Left lung (tissue), 4 donors: ENCODE measurements at regions not wholly inside any gene's neighbourhood (a gene's known extent, or its start where the extent isn't known, plus 50 kb on each side); places are given as distances from the start of the nearest gene placed in this dataset.

ENCODE experiments used
- ATAC-seq: fragments of 200-7000 bp; cut with Tn5 transposase; one replicate; pipeline ENCODE4 v1.9.1; 2020; ENCODE audit warnings: moderate library complexity
- DNase-seq, 4 donors: peaks; one replicate each; pipeline ENCODE4 v3.0.0-alpha.2; 2013 to 2020
- H3K27ac ChIP-seq, 2 donors: fragments of 200-600 bp; sonication (generic) in 1 of 2; one replicate each; pipeline versions ENCODE4 v1.5.0 to v1.8.0; 2020 to 2021
- H3K27me3 ChIP-seq, 2 donors: fragments of 200-600 bp; sonication (generic) in 1 of 2; one replicate each; pipeline versions ENCODE4 v1.5.0 to v1.8.0; 2020 to 2021
- H3K36me3 ChIP-seq, 2 donors: fragments of 200-600 bp; sonication (generic) in 1 of 2; one replicate each; pipeline versions ENCODE4 v1.5.0 to v1.8.0; 2020 to 2021
- H3K4me1 ChIP-seq, 2 donors: fragments of 200-600 bp; one replicate each; pipeline ENCODE4 v1.8.0; 2021
- H3K4me3 ChIP-seq, 2 donors: fragments of 200-600 bp; sonication (generic) in 1 of 2; one replicate each; pipeline versions ENCODE4 v1.5.0 to v1.8.0; 2020 to 2021; ENCODE audit warnings: mild to moderate bottlenecking in 1 of 2
- H3K9me3 ChIP-seq, 2 donors: fragments of 200-600 bp; sonication (generic) in 1 of 2; one replicate each; pipeline versions ENCODE4 v1.5.0 to v1.8.0; 2020 to 2021
- CTCF ChIP-seq, 2 donors: fragments of 200-600 bp; sonication (generic) in 1 of 2; IDR thresholded peaks; one replicate each; pipeline versions ENCODE4 v1.5.0 to v1.8.0; 2021; ENCODE audit warnings: antibody characterized with exemption in 2 of 2
- intact Hi-C, 2 donors: fragments of 100-400 bp; cut with DNase I; formaldehyde crosslinking; loops; one replicate each; pipeline versions ENCODE4 v1.11.2 to v1.14.2; 2022
- donor health status: DM: no; HTN: yes; CAD: no.
- donor health status: DM: no; HTN: no; CAD: no.

GRCh38 chr5:117286813-117287212 lies 712.2 kb upstream of the SEMA6A start:
- Histone ChIP-seq H3K36me3 (no peaks in the 10 kb centered on the region), H3K9me3 (no peaks in the 10 kb centered on the region), H3K27me3 (no peaks in the 10 kb centered on the region), H3K4me1 (no peaks in the 10 kb centered on the region), H3K4me3 (no peak overlapping the region), H3K27ac (no peak overlapping the region)
- TF ChIP-seq CTCF (IDR thresholded peaks at IDR 0.05), result no peak
- ATAC-seq, result no peak
- intact Hi-C loops, result no loop called here
- no peak for DNase-seq

- TF ChIP-seq CTCF (IDR thresholded peaks at IDR 0.05), result no peak
- intact Hi-C loops, result no loop called here
- no peak for DNase-seq
These were observed 697.0 kb upstream of the SEMA6A start for GRCh38 chr5:117271656-117272055.

GRCh38 chr5:117266280-117266679 lies 691.7 kb upstream of the SEMA6A start:
- no peaks in the 10 kb centered on the region for H3K4me1 ChIP-seq
- H3K4me3 ChIP-seq, result no peak overlapping the region
- no peak for ATAC-seq
- intact Hi-C loops, result no loop called here
- DNase-seq, result no peak
- H3K36me3 ChIP-seq, result no peaks in the 10 kb centered on the region
- TF ChIP-seq CTCF (IDR thresholded peaks at IDR 0.05), result no peak
- H3K9me3 ChIP-seq, result peaks cover 0 to 21% of the 10 kb centered on the region in 2 donors
- H3K27ac ChIP-seq, result no peak overlapping the region
- H3K27me3 ChIP-seq, result no peaks in the 10 kb centered on the region

More at GRCh38 chr5:117271656-117272055, 697.0 kb upstream of the SEMA6A start:
- no peak overlapping the region for H3K4me3 ChIP-seq
- no peaks in the 10 kb centered on the region for H3K27me3 ChIP-seq
- H3K4me1 ChIP-seq, result no peaks in the 10 kb centered on the region
- H3K36me3 ChIP-seq, result no peaks in the 10 kb centered on the region
- no peak overlapping the region for H3K27ac ChIP-seq
- no peak for ATAC-seq
- peaks cover 0 to 7% of the 10 kb centered on the region in 2 donors for H3K9me3 ChIP-seq

- no peaks in the 10 kb centered on the region for H3K4me1 ChIP-seq
- intact Hi-C loops, result no loop called here
- H3K36me3 ChIP-seq, result no peaks in the 10 kb centered on the region
- DNase-seq (no peak), ATAC-seq (no peak)
- H3K4me3 ChIP-seq, result no peak overlapping the region
- H3K9me3 ChIP-seq, result peaks cover 0 to 21% of the 10 kb centered on the region in 2 donors
- H3K27ac ChIP-seq, result no peak overlapping the region
- no peaks in the 10 kb centered on the region for H3K27me3 ChIP-seq
- TF ChIP-seq CTCF (IDR thresholded peaks at IDR 0.05), result no peak
These were observed 688.6 kb upstream of the SEMA6A start for GRCh38 chr5:117263231-117263630.

- TF ChIP-seq CTCF (IDR thresholded peaks at IDR 0.05), result no peak
- H3K36me3 ChIP-seq, result no peaks in the 10 kb centered on the region
- intact Hi-C loops, result no loop called here
- H3K4me1 ChIP-seq, result no peaks in the 10 kb centered on the region
- peaks cover 0 to 21% of the 10 kb centered on the region in 2 donors for H3K9me3 ChIP-seq
- no peaks in the 10 kb centered on the region for H3K27me3 ChIP-seq
- DNase-seq (no peak), ATAC-seq (no peak)
- no peak overlapping the region for H3K4me3 ChIP-seq
- no peak overlapping the region for H3K27ac ChIP-seq
These were observed 688.0 kb upstream of the SEMA6A start for GRCh38 chr5:117262572-117263131.
